ENCODE measurements at regions not wholly inside any gene's neighbourhood (a gene's known extent, or its start where the extent isn't known, plus 50 kb on each side); places are given as distances from the start of the nearest gene placed in this dataset.

- TF ChIP-seq POLR2A (IDR thresholded peaks at IDR 0.05) = no peak
- peak in 1 of 2 donors; percentile 82 for TF ChIP-seq EP300 (IDR thresholded peaks at IDR 0.05)
- no peak for TF ChIP-seq CTCF (IDR thresholded peaks at IDR 0.05)
- Histone ChIP-seq H3K4me3 (no peak overlapping the region), H3K9me3 (no peaks in the 10 kb centered on the region), H3K4me1 (peaks cover 0 to 22% (median 5%) of the 10 kb centered on the region in 4 donors), H3K27ac (peak overlapping the region in 2 of 4 donors; percentile 34 to 68), H3K36me3 (no peaks in the 10 kb centered on the region), H3K27me3 (no peaks in the 10 kb centered on the region)
- peak in 1 of 2 donors; percentile 68 for DNase-seq (ENCODE audit: low spot score in 2 of 2)
- 46 to 63% methylated on average over 8 of the region's 8 CpGs for WGBS, 2 donors
These were observed 501.7 kb downstream of the SHQ1 start for GRCh38 chr3:72346526-72346926.

- no peak for TF ChIP-seq CTCF (IDR thresholded peaks at IDR 0.05)
- Histone ChIP-seq H3K4me1 (peaks cover 0 to 24% (median 5%) of the 10 kb centered on the region in 4 donors), H3K9me3 (no peaks in the 10 kb centered on the region), H3K27me3 (no peaks in the 10 kb centered on the region), H3K36me3 (no peaks in the 10 kb centered on the region), H3K27ac (peak overlapping the region in 2 of 4 donors; percentile 34 to 68), H3K4me3 (no peak overlapping the region)
- WGBS, 2 donors = 72 to 74% methylated on average over 7 of the region's 7 CpGs
- DNase-seq (ENCODE audit: low spot score in 2 of 2) = no peak
These were observed 502.3 kb downstream of the SHQ1 start for GRCh38 chr3:72345980-72346379.

GRCh38 chr3:72345237-72345878 lies 502.9 kb downstream of the SHQ1 start:
- WGBS, 2 donors = 71 to 72% methylated on average over 7 of the region's 7 CpGs
- TF ChIP-seq CTCF (IDR thresholded peaks at IDR 0.05) = no peak
- no peak for TF ChIP-seq EP300 (IDR thresholded peaks at IDR 0.05)
- TF ChIP-seq POLR2A (IDR thresholded peaks at IDR 0.05) = no peak
- Histone ChIP-seq H3K36me3 (no peaks in the 10 kb centered on the region), H3K4me3 (no peak overlapping the region), H3K27me3 (no peaks in the 10 kb centered on the region), H3K9me3 (no peaks in the 10 kb centered on the region), H3K4me1 (peaks cover 0 to 30% (median 7%) of the 10 kb centered on the region in 4 donors), H3K27ac (peak overlapping the region in 1 of 4 donors; percentile 34)
- no peak for DNase-seq (ENCODE audit: low spot score in 2 of 2)

- peaks cover 0 to 35% (median 8%) of the 10 kb centered on the region in 4 donors for H3K4me1 ChIP-seq
- H3K27ac ChIP-seq = no peak overlapping the region
- DNase-seq (ENCODE audit: low spot score in 2 of 2) = no peak
- no peaks in the 10 kb centered on the region for H3K36me3 ChIP-seq
- TF ChIP-seq EP300 (IDR thresholded peaks at IDR 0.05) (no peak), CTCF (IDR thresholded peaks at IDR 0.05) (no peak), POLR2A (IDR thresholded peaks at IDR 0.05) (no peak)
- no peaks in the 10 kb centered on the region for H3K9me3 ChIP-seq
- H3K27me3 ChIP-seq = no peaks in the 10 kb centered on the region
- 77 to 88% methylated on average over 6 of the region's 6 CpGs for WGBS, 2 donors
- H3K4me3 ChIP-seq = no peak overlapping the region
These were observed 503.6 kb downstream of the SHQ1 start for GRCh38 chr3:72344647-72345046.

GRCh38 chr3:72344236-72344635 lies 504.0 kb downstream of the SHQ1 start:
- DNase-seq (ENCODE audit: low spot score in 2 of 2) = no peak
- 65 to 87% methylated on average over 1 of the region's 1 CpG for WGBS, 2 donors
- Histone ChIP-seq H3K27me3 (no peaks in the 10 kb centered on the region), H3K27ac (no peak overlapping the region), H3K4me1 (peaks cover 0 to 39% (median 8%) of the 10 kb centered on the region in 4 donors), H3K9me3 (no peaks in the 10 kb centered on the region), H3K4me3 (no peak overlapping the region), H3K36me3 (no peaks in the 10 kb centered on the region)
- TF ChIP-seq CTCF (IDR thresholded peaks at IDR 0.05) (no peak), EP300 (IDR thresholded peaks at IDR 0.05) (no peak), POLR2A (IDR thresholded peaks at IDR 0.05) (no peak)
